ENCODE measurements at regions not wholly inside any gene's neighbourhood (a gene's known extent, or its start where the extent isn't known, plus 50 kb on each side); places are given as distances from the start of the nearest gene placed in this dataset.
"Not testable (repeated sequence)": the region's sequence is repeated elsewhere in the genome, so short reads cannot be mapped to it uniquely, and the experiment has no call there.

DNA sequence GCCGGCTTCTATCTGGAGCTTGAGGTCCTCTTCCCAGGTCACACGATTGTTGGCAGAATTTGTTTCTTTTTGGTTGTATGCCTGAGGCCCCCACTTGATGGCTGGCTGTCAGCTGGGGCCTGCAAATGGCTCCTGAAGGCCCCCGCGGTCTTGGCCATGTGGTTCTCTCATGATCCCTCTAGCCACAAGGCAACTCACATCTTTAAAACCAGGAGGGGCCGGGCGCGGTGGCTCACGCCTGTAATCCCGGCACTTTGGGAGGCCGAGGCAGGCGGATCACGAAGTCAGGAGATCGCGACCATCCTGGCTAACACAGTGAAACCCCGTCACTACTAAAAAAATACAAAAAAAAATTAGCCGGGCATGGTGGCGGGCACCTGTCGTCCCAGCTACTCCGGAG is 443.6 kb downstream of the DOK5 start:
- not testable (repeated sequence) for TF ChIP-seq POLR2A (IDR thresholded peaks at IDR 0.05; ENCODE audit: low read depth, low read length); POLR2AphosphoS5 (IDR thresholded peaks at IDR 0.05; ENCODE audit: low read length); EZH2 (IDR thresholded peaks at IDR 0.05; ENCODE audit: borderline replicate concordance, control insufficient read depth, low read depth, low read length); ELK1 (IDR thresholded peaks at IDR 0.05; ENCODE audit: low read depth, low read length); NR2C1 (IDR thresholded peaks at IDR 0.05); CHD1 (IDR thresholded peaks at IDR 0.05; ENCODE audit: low read depth, low read length)

Data from GM12878 (cell line).